Central memory CD4-positive, alpha-beta T cell (primary cell): ENCODE measurements at regions not wholly inside any gene's neighbourhood (a gene's known extent, or its start where the extent isn't known, plus 50 kb on each side); places are given as distances from the start of the nearest gene placed in this dataset.

Source experiments
- DNase-seq: peaks from one replicate; pipeline ENCODE4 v3.0.0; 2022

- no peak for DNase-seq
These were observed 1225.9 kb upstream of the CNTN5 start for GRCh38 chr11:97794876-97795275.

- no peak for DNase-seq
These were observed 1219.9 kb upstream of the CNTN5 start for GRCh38 chr11:97800891-97801290.

- DNase-seq = no peak
These were observed 1206.3 kb upstream of the CNTN5 start for GRCh38 chr11:97814325-97814959.

GRCh38 chr11:97815667-97816066 is 1205.1 kb upstream of the CNTN5 start:
- DNase-seq = no peak

- DNase-seq = no peak
These were observed 1188.3 kb upstream of the CNTN5 start for GRCh38 chr11:97832451-97832850.

GRCh38 chr11:97833412-97833811 is 1187.3 kb upstream of the CNTN5 start:
- no peak for DNase-seq

GRCh38 chr11:97844016-97844415 is 1176.7 kb upstream of the CNTN5 start:
- no peak for DNase-seq

- no peak for DNase-seq
These were observed 1173.0 kb upstream of the CNTN5 start for GRCh38 chr11:97847730-97848129.

- DNase-seq = no peak
These were observed 1170.0 kb upstream of the CNTN5 start for GRCh38 chr11:97850701-97851100.

GRCh38 chr11:97854357-97854756 is 1166.4 kb upstream of the CNTN5 start:
- DNase-seq = no peak

- DNase-seq = no peak
These were observed 1165.9 kb upstream of the CNTN5 start for GRCh38 chr11:97854877-97855276.

- DNase-seq = no peak
These were observed 1164.1 kb upstream of the CNTN5 start for GRCh38 chr11:97856666-97857065.

- DNase-seq = no peak
These were observed 1160.5 kb upstream of the CNTN5 start for GRCh38 chr11:97860237-97860636.

- no peak for DNase-seq
These were observed 1158.7 kb upstream of the CNTN5 start for GRCh38 chr11:97862021-97862420.

GRCh38 chr11:97865424-97866012 is 1155.2 kb upstream of the CNTN5 start:
- no peak for DNase-seq

GRCh38 chr11:97871816-97872215 is 1148.9 kb upstream of the CNTN5 start:
- DNase-seq = no peak

- no peak for DNase-seq
These were observed 1140.5 kb upstream of the CNTN5 start for GRCh38 chr11:97880209-97880608.

- DNase-seq = no peak
These were observed 1137.7 kb upstream of the CNTN5 start for GRCh38 chr11:97883086-97883485.

GRCh38 chr11:97888641-97889040 is 1132.1 kb upstream of the CNTN5 start:
- no peak for DNase-seq

- no peak for DNase-seq
These were observed 1130.3 kb upstream of the CNTN5 start for GRCh38 chr11:97890466-97890865.

- DNase-seq = no peak
These were observed 1127.1 kb upstream of the CNTN5 start for GRCh38 chr11:97893612-97894011.

- no peak for DNase-seq
These were observed 1125.8 kb upstream of the CNTN5 start for GRCh38 chr11:97894978-97895377.

- no peak for DNase-seq
These were observed 1125.2 kb upstream of the CNTN5 start for GRCh38 chr11:97895572-97895971.

- no peak for DNase-seq
These were observed 1117.9 kb upstream of the CNTN5 start for GRCh38 chr11:97902828-97903227.

GRCh38 chr11:97905101-97905500 is 1115.6 kb upstream of the CNTN5 start:
- no peak for DNase-seq
